T-helper 1 cell treated with Interleukin-12 subunit alpha and Interleukin-12 subunit beta and Interleukin-4 antibody, amounts not matched to agents 30 μg/mL and 1 μg/mL, for 36 hours (primary cell): ENCODE measurements at regions not wholly inside any gene's neighbourhood (a gene's known extent, or its start where the extent isn't known, plus 50 kb on each side); places are given as distances from the start of the nearest gene placed in this dataset.

Experiments used
- H3K27ac Mint-ChIP-seq: one replicate; pipeline ENCODE4 v1.8.0; 2021; ENCODE audit warnings: mild to moderate bottlenecking, mixed read lengths
- H3K27me3 Mint-ChIP-seq: one replicate; pipeline ENCODE4 v1.8.0; 2021; ENCODE audit warnings: low read depth, mixed read lengths
- H3K36me3 Mint-ChIP-seq: one replicate; pipeline ENCODE4 v1.8.0; 2021; ENCODE audit warnings: low read depth, mixed read lengths
- H3K4me1 Mint-ChIP-seq: one replicate; pipeline ENCODE4 v1.8.0; 2021; ENCODE audit warnings: low read depth, mixed read lengths
- H3K4me3 Mint-ChIP-seq: one replicate; pipeline ENCODE4 v1.8.0; 2021; ENCODE audit warnings: mild to moderate bottlenecking, moderate library complexity, mixed read lengths
- H3K9me3 Mint-ChIP-seq: one replicate; pipeline ENCODE4 v1.8.0; 2021; ENCODE audit warnings: mixed read lengths

DNA sequence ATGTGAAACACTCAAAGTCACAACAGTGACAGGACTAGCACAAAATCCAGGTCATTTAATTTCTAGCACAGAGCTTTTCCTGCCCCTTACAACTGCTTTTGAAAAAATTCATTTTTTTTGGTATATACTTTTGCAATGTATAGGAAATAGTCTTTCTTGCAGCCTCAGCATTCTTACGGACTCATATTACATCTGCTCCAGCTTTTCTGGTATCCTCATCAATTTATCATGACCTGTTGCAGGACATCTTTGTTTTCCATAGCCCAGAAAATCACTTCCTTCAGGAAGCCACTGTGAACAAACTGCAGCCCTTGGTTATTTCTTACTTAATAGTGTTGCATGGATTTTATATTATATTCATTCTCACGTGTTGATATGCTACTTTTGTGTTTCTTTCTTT, 347.9 kb upstream of the MTPN start:
- H3K36me3 Mint-ChIP-seq, result no peaks in the 10 kb centered on the region
- H3K9me3 Mint-ChIP-seq, result no peaks in the 10 kb centered on the region
- H3K4me1 Mint-ChIP-seq, result no peaks in the 10 kb centered on the region
- no peak overlapping the region for H3K27ac Mint-ChIP-seq
- no peaks in the 10 kb centered on the region for H3K27me3 Mint-ChIP-seq
- H3K4me3 Mint-ChIP-seq, result no peak overlapping the region

DNA sequence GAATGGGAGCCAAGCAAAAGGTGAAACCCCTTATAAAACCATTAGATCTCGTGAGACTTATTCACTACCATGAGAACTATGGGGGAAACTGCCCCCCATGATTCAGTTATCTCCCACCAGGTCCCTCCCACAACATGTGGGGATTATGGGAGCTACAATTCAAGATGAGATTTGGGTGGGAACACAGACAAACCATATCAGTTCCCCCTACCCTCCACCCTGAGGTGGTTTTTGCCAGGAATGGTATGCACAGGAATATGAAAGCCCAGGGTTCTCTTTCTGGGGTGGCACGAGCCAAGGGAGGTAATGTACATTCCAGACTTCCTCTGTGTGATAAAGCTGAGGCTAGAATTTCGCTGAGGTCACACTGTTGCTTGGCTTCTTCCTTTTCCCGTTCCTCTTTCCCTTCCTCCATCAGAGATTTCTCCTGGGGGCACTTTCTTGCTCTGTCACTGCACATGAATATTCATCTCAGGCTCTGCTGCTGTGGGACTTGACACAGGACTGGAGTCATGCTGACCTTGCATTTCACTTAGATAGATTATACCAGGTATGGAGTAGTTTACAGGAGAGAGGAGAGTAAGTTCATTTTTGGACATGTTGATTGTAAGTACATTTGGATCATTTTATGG, 347.0 kb upstream of the MTPN start:
- H3K27me3 Mint-ChIP-seq, result no peaks in the 10 kb centered on the region
- H3K4me1 Mint-ChIP-seq, result no peaks in the 10 kb centered on the region
- no peaks in the 10 kb centered on the region for H3K36me3 Mint-ChIP-seq
- no peaks in the 10 kb centered on the region for H3K9me3 Mint-ChIP-seq
- no peak overlapping the region for H3K4me3 Mint-ChIP-seq
- H3K27ac Mint-ChIP-seq, result no peak overlapping the region

DNA sequence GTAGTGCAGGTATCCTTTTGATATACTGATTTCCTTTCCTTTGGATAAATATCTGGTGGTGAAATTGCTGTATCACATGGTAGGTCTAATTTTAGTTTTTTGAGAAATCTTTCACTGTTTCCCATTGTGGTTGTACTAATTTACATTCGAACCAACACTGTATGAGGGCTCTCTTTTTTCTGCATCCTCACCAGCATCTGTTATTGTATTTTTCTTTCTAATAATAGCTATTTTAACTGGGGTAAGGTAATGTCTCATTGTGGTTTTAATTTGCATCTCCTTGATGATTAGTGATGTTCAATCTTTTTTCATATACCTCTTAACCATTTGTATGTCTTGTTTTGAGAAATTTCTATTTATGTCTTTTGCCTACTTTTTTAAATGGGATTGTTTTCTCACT, 335.4 kb upstream of the MTPN start:
- H3K9me3 Mint-ChIP-seq, result peaks cover 25% of the 10 kb centered on the region
- no peaks in the 10 kb centered on the region for H3K27me3 Mint-ChIP-seq
- no peaks in the 10 kb centered on the region for H3K4me1 Mint-ChIP-seq
- no peak overlapping the region for H3K4me3 Mint-ChIP-seq
- no peaks in the 10 kb centered on the region for H3K36me3 Mint-ChIP-seq
- H3K27ac Mint-ChIP-seq, result no peak overlapping the region

DNA sequence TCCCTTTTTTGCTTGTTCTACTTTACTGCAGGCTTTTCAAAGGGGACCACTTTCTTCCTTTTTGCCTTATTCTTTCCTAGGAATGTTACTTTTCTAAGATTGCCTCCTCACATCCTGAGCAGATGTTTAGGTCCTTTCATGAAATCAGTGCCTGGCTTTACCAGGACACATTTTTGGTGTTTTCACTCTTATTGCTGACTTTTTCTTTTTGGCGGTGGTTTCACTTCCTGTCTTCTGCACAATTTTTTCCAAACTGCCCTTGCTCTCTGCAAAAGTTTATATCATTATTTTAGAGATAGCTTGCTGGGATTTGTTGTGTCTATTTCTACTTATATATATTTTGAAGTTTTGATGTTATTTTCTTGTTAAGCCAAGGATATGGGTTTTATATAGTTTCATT, 332.2 kb upstream of the MTPN start:
- Mint-ChIP-seq H3K36me3 (no peaks in the 10 kb centered on the region), H3K27me3 (no peaks in the 10 kb centered on the region), H3K9me3 (peaks cover 21% of the 10 kb centered on the region), H3K4me3 (no peak overlapping the region), H3K27ac (no peak overlapping the region), H3K4me1 (no peaks in the 10 kb centered on the region)

DNA sequence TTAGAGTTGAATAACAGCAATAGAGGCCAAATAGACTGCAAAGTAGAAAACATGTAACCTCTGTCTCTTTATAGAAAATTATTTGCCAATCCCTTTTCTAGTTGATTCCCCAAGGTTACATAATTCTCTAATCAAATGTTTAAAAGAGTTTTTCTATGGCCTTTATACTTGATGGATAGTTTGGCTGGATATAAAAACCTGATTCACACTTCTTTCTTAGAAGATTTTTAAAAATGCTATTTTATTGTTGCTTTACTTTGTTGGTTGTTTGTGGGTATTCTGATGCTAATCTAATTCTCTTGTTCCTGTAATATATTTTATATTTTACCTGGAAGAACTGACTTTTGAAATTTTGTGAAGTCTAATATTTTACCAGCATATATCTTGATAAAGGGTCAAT, 331.1 kb upstream of the MTPN start:
- Mint-ChIP-seq H3K27ac (no peak overlapping the region), H3K4me3 (no peak overlapping the region), H3K9me3 (peaks cover 18% of the 10 kb centered on the region), H3K4me1 (no peaks in the 10 kb centered on the region), H3K27me3 (no peaks in the 10 kb centered on the region), H3K36me3 (no peaks in the 10 kb centered on the region)

DNA sequence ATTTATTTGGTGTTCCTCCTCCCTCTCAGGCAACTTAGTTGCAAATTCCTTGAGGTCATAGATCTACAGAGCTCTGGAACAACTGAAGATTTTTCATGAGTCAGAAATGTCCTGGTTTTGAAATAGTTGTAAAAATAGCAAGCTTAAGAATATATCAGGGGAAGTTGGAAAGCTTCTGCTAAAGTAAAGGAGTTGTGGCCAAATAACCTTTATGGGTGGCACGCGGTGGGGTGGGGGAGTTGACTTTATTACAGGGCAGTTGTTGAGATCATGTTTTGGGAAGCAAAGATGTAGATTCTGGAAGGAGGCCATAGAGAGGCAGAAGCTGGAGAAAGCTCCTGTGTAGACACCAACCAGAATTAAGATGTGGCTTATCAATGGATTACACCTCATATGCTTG, 326.0 kb upstream of the MTPN start:
- H3K36me3 Mint-ChIP-seq, result no peaks in the 10 kb centered on the region
- H3K27me3 Mint-ChIP-seq, result no peaks in the 10 kb centered on the region
- no peaks in the 10 kb centered on the region for H3K4me1 Mint-ChIP-seq

DNA sequence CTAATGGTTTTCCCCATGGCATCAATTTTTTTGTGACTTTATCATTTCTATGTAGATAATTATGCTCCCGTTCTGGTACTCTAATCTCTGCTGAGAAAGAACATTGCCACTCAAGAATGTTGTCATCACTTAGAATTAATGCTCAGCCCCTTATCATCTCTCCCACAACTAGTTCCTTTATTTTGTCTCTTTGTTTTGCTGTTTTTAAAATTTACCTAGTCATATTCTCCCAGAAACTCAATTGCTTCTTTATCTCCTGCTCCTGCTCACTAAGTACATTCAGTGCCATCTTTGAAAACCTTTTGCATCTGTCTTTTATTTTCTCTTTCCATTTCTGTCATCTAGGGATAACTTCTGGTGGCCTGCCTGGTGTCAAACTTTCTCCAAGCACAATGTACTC, 324.9 kb upstream of the MTPN start:
- Mint-ChIP-seq H3K9me3 (no peaks in the 10 kb centered on the region), H3K27ac (no peak overlapping the region), H3K36me3 (no peaks in the 10 kb centered on the region), H3K4me1 (no peaks in the 10 kb centered on the region), H3K27me3 (no peaks in the 10 kb centered on the region), H3K4me3 (no peak overlapping the region)

More for the DNA sequence above, 326.0 kb upstream of the MTPN start:
- no peaks in the 10 kb centered on the region for H3K9me3 Mint-ChIP-seq
- no peak overlapping the region for H3K4me3 Mint-ChIP-seq
- no peak overlapping the region for H3K27ac Mint-ChIP-seq

DNA sequence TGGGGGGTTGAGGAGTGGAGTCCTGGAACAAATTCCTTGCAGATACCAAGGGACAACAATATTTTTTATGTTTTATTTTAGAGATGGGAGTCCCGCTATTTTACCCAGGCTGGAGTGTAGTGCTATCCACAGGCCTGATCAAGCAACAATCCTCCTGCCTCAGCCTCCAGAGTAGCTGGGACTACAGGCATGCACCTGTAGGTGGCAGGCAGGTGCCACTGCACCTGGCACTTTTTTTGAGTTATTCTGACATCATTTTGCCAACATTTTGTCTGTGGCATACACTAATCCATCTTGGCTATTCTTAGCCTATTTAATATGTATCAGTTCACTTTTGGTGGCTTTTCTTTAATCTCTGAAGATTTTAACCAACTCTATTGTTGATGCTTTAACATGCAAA, 317.8 kb upstream of the MTPN start:
- H3K9me3 Mint-ChIP-seq, result no peaks in the 10 kb centered on the region
- no peak overlapping the region for H3K4me3 Mint-ChIP-seq
- no peaks in the 10 kb centered on the region for H3K4me1 Mint-ChIP-seq
- H3K36me3 Mint-ChIP-seq, result no peaks in the 10 kb centered on the region
- no peak overlapping the region for H3K27ac Mint-ChIP-seq
- no peaks in the 10 kb centered on the region for H3K27me3 Mint-ChIP-seq

DNA sequence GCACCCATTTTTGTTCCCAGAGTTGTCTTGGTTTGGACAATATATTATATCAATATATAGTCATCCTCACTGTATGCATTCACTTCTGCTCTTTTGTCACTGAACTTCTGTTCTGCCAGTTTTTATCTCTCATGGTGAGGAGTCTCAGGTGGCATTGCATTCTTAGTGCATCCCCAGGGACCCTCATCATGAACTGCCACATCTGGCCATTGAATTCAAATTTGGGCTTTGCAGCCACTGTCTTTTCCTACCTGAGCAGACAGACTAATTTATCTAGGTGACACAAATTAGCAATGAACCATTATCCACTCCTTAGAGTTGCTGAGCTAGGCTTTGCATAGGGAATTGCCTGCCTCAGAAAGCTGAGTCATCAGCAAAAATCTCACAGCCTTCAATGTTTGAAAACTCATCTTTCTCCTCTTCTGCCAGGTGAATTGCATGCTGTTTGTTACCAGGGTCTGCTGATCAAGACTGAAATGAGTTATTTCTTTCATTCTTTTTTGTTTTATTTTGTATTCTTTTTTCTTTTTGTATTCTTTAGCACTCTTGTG, 316.8 kb upstream of the MTPN start:
- Mint-ChIP-seq H3K36me3 (no peaks in the 10 kb centered on the region), H3K27me3 (no peaks in the 10 kb centered on the region), H3K4me3 (no peak overlapping the region), H3K4me1 (no peaks in the 10 kb centered on the region), H3K9me3 (no peaks in the 10 kb centered on the region), H3K27ac (no peak overlapping the region)

DNA sequence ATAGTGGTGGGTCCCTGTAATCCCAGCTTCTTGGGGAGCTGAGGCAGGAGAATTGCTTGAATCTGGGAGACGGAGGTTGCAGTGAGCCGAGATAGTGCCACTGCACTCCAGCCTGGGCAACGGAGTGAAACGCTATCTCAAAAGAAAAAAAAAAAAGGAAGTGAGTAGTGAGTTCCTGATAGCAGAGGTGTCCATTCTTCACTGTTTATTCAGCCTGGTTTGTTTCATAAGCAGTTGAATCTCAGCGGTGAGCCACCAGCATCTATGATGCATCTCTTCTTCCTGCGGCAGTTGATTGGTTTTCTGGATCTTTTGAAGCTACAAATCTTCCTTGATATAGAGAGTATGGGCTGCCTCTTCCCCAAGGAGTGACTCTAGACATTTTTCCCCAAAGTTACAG, 316.1 kb upstream of the MTPN start:
- Mint-ChIP-seq H3K36me3 (no peaks in the 10 kb centered on the region), H3K27me3 (no peaks in the 10 kb centered on the region), H3K27ac (no peak overlapping the region), H3K9me3 (no peaks in the 10 kb centered on the region), H3K4me1 (no peaks in the 10 kb centered on the region), H3K4me3 (no peak overlapping the region)

DNA sequence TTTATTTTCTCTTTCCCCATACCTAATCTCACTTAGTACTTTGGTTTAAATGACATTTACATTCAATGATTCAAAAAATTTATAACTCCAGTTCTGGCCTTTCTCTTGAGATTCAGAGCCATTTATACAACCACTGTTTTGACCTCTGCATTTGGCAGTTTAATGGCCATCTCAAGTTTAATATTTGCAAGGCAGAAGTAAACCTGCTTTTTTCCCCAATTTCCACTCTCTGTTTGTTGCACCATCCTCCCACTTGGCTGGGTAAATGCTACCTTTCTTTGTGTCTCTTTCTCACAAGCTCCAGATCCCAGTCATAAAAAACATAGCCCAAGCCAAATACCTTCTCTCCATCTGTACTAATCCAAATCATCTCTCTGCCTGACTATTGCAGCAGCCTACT, 315.2 kb upstream of the MTPN start:
- H3K36me3 Mint-ChIP-seq, result no peaks in the 10 kb centered on the region
- no peak overlapping the region for H3K4me3 Mint-ChIP-seq
- no peak overlapping the region for H3K27ac Mint-ChIP-seq
- H3K4me1 Mint-ChIP-seq, result no peaks in the 10 kb centered on the region
- H3K27me3 Mint-ChIP-seq, result no peaks in the 10 kb centered on the region
- no peaks in the 10 kb centered on the region for H3K9me3 Mint-ChIP-seq

DNA sequence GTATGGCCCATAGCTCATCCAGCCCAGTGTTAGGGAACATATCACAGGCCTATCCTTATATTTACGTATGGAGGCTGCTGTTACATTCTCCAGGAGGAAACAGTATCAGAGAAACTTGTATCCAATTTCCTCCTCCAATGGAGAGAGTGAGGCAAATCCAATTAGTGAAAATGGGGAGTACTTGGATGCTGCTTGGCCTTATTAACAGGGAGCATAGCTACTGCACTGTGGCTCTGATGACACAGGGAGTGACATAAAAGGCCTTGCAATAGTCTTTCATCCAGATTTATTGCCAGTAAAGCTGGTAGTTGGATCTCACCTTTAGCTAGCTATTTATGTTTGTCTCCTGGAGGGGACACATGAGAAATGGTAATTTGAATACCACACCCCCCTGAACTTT, 313.2 kb upstream of the MTPN start:
- H3K36me3 Mint-ChIP-seq, result no peaks in the 10 kb centered on the region
- H3K9me3 Mint-ChIP-seq, result no peaks in the 10 kb centered on the region
- H3K27ac Mint-ChIP-seq, result no peak overlapping the region
- no peaks in the 10 kb centered on the region for H3K4me1 Mint-ChIP-seq
- H3K4me3 Mint-ChIP-seq, result no peak overlapping the region
- no peaks in the 10 kb centered on the region for H3K27me3 Mint-ChIP-seq

DNA sequence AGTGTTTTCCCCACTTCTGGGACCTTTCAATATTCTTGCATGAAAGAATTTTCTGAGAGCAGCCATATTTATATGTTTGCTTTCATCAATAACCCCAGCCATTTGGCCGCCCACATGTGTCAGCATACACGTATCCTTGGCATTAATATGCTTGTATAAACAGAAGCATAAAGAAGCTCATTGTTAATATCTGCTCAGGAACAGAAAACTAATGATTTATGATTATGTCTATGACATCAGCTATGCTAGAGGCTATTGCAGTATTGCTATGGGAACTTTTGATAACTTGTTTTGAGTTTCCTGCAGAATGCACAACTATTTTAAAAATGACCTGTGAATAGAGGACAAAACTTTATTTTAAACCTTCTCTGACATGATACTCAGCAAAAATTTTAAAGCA, 300.9 kb upstream of the MTPN start:
- no peaks in the 10 kb centered on the region for H3K4me1 Mint-ChIP-seq
- H3K27me3 Mint-ChIP-seq, result no peaks in the 10 kb centered on the region
- no peaks in the 10 kb centered on the region for H3K36me3 Mint-ChIP-seq
- no peaks in the 10 kb centered on the region for H3K9me3 Mint-ChIP-seq
- no peak overlapping the region for H3K4me3 Mint-ChIP-seq
- H3K27ac Mint-ChIP-seq, result no peak overlapping the region

DNA sequence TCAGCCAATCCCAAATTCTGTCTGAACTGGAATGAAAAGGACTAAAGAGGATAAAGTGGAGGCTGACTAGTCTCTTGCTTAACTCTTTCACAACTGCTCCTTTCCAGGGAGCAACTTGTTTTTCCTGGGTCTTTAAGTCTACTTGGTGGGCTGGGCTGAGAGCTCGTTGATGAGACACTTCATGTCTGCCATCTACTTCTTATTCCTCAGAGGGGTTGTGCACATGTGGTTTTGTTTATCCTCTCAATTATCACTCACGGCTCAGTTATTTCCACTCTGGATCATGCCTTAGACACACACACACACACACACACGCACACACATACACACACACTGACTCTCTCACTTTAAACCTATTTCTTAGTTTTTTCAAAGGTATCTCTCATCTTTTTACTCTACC, 298.6 kb upstream of the MTPN start:
- no peaks in the 10 kb centered on the region for H3K27me3 Mint-ChIP-seq
- no peaks in the 10 kb centered on the region for H3K36me3 Mint-ChIP-seq
- H3K4me1 Mint-ChIP-seq, result no peaks in the 10 kb centered on the region
- H3K27ac Mint-ChIP-seq, result no peak overlapping the region
- H3K9me3 Mint-ChIP-seq, result no peaks in the 10 kb centered on the region
- H3K4me3 Mint-ChIP-seq, result no peak overlapping the region

DNA sequence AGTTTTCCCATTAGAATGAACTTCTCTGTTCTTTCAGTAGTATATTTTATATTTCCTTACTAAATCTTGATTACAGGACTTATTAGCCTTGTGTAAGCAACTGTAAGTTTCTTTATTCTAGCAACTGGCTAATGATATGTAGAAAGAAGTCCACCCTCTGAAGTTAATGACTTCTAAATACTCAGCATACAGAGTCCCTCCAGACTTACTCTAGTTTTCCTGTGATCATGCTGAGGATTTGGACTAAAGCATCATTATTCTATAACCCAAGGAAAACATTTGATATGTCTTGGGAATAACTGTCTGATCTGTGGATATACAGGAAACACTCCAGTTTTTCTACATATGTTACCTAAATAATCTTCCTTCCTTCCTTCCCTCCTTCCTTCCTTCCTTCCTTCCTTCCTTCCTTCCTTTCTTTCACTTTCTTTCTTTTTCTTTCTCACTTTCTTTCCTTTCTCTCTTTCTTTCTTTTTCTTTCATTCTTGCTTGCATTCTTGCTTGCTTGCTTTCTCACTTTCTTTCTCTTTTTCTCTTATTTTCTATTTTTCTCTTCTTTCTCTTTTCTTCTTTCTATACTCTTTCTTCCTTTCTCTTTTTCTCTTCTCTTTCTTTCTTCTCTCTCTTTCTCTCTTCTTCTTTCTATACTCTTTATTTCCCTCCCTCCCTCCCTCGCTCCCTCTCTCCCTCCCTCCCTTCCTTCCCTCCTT, 297.6 kb upstream of the MTPN start:
- Mint-ChIP-seq H3K36me3 (no peaks in the 10 kb centered on the region), H3K27me3 (no peaks in the 10 kb centered on the region), H3K27ac (no peak overlapping the region), H3K9me3 (no peaks in the 10 kb centered on the region), H3K4me3 (no peak overlapping the region), H3K4me1 (no peaks in the 10 kb centered on the region)
